GM23248 (cell line): ENCODE measurements at regions not wholly inside any gene's neighbourhood (a gene's known extent, or its start where the extent isn't known, plus 50 kb on each side); places are given as distances from the start of the nearest gene placed in this dataset.

Experiments used
- DNase-seq: peaks from one replicate; pipeline ENCODE4 v3.0.0-alpha.2; 2015
- H2AFZ ChIP-seq: fragments of 200-600 bp; sonication (generic); 2 replicates; pipeline ENCODE4 v1.6.1; 2016; ENCODE audit warnings: antibody characterized with exemption
- H3F3A ChIP-seq: fragments of 200-600 bp; sonication (generic); 2 replicates; pipeline ENCODE4 v1.6.1; 2016; ENCODE audit warnings: mild to moderate bottlenecking, antibody characterized with exemption, mixed run types; ENCODE audit not compliant: insufficient read depth
- H3K27ac ChIP-seq: fragments of 200-600 bp; sonication (generic); 2 replicates; pipeline ENCODE4 v1.5.1; 2016; ENCODE audit warnings: mild to moderate bottlenecking
- H3K27me3 ChIP-seq: fragments of 200-600 bp; sonication (generic); replicated peaks from 2 replicates; pipeline ENCODE4 v1.6.1; 2016; ENCODE audit warnings: mild to moderate bottlenecking; ENCODE audit not compliant: insufficient read depth
- H3K36me3 ChIP-seq: fragments of 200-600 bp; sonication (generic); 2 replicates; pipeline ENCODE4 v1.6.1; 2016; ENCODE audit warnings: low read depth, mild to moderate bottlenecking
- H3K4me1 ChIP-seq: fragments of 200-600 bp; sonication (generic); 2 replicates; pipeline ENCODE4 v1.6.1; 2016; ENCODE audit warnings: mild to moderate bottlenecking; ENCODE audit not compliant: insufficient read depth
- H3K4me2 ChIP-seq: fragments of 200-600 bp; sonication (generic); one replicate; pipeline ENCODE4 v1.6.1; 2016; ENCODE audit warnings: mild to moderate bottlenecking; ENCODE audit not compliant: unreplicated experiment
- H3K4me3 ChIP-seq: fragments of 200-600 bp; sonication (generic); 2 replicates; pipeline ENCODE4 v1.5.1; 2016; ENCODE audit warnings: mild to moderate bottlenecking
- H3K79me2 ChIP-seq: fragments of 200-600 bp; sonication (generic); 2 replicates; pipeline ENCODE4 v1.6.1; 2016; ENCODE audit warnings: mild to moderate bottlenecking; ENCODE audit not compliant: insufficient read depth
- H3K9ac ChIP-seq: fragments of 200-600 bp; sonication (generic); 2 replicates; pipeline ENCODE4 v1.6.1; 2016; ENCODE audit warnings: mild to moderate bottlenecking
- H3K9me2 ChIP-seq: fragments of 200-600 bp; sonication (generic); 2 replicates; pipeline ENCODE4 v1.6.1; 2016; ENCODE audit warnings: mixed run types, mild to moderate bottlenecking, moderate library complexity; ENCODE audit not compliant: insufficient read depth
- H3K9me3 ChIP-seq: fragments of 200-600 bp; sonication (generic); one replicate; pipeline ENCODE4 v1.6.1; 2017; ENCODE audit warnings: low read depth
- H4K20me1 ChIP-seq: fragments of 200-600 bp; sonication (generic); 2 replicates; pipeline ENCODE4 v1.6.0; 2016; ENCODE audit not compliant: insufficient read depth
- EZH2 ChIP-seq: fragments of 200-600 bp; sonication (generic); IDR thresholded peaks from 2 replicates; pipeline ENCODE4 v1.6.1; 2018; ENCODE audit warnings: antibody characterized with exemption, mild to moderate bottlenecking; ENCODE audit not compliant: insufficient read depth, poor library complexity, severe bottlenecking
- EZH2phosphoT487 ChIP-seq: fragments of 200-600 bp; sonication (generic); IDR thresholded peaks from 2 replicates; pipeline ENCODE4 v1.6.1; 2018; ENCODE audit warnings: antibody characterized with exemption, moderate library complexity, mild to moderate bottlenecking, low read depth; ENCODE audit not compliant: insufficient read depth
- WGBS, 2 experiments: methylation state at CpG; one replicate each; pipeline ENCODE4 v1.1.6; 2015 to 2017; ENCODE audit warnings: low lambda C conversion rate in 2 of 2, low coverage in 1 of 2; ENCODE audit errors: missing lambda C conversion rate in 2 of 2; 5-methylcytosine and 5-hydroxymethylcytosine counted together
- in situ Hi-C: fragments of 300-500 bp; cut with MboI; formaldehyde crosslinking; loops from 2 replicates; pipeline ENCODE4 v1.15.0; 2020

GRCh38 chr10:78537018-78537417 is 503.4 kb downstream of the RPS24 start:
- no peak for DNase-seq
- Histone ChIP-seq H3K4me2 (no peak overlapping the region), H3K9ac (no peak overlapping the region), H3K79me2 (no peaks in the 10 kb centered on the region), H3K9me2 (no peaks in the 10 kb centered on the region), H3K27ac (no peak overlapping the region), H3K27me3 (no peaks in the 10 kb centered on the region), H3K36me3 (no peaks in the 10 kb centered on the region), H3F3A (no peaks in the 10 kb centered on the region), H3K4me3 (no peak overlapping the region), H2AFZ (no peak overlapping the region), H4K20me1 (no peaks in the 10 kb centered on the region), H3K9me3 (no peaks in the 10 kb centered on the region), H3K4me1 (no peaks in the 10 kb centered on the region)
- no peak for TF ChIP-seq EZH2
- 89 to 90% methylated on average over 5 of the region's 5 CpGs for WGBS, 2 experiments
- in situ Hi-C loops, result no loop called here

GRCh38 chr10:78539247-78539766 is 505.6 kb downstream of the RPS24 start:
- Histone ChIP-seq H3K27ac (no peak overlapping the region), H4K20me1 (no peaks in the 10 kb centered on the region), H3K9ac (no peak overlapping the region), H3K4me1 (peaks cover 16% of the 10 kb centered on the region), H3K9me3 (no peaks in the 10 kb centered on the region), H3F3A (peaks cover 10% of the 10 kb centered on the region; the same call in 1 of the 2 replicates), H3K9me2 (no peaks in the 10 kb centered on the region), H3K4me3 (no peak overlapping the region), H2AFZ (no peak overlapping the region), H3K27me3 (no peaks in the 10 kb centered on the region), H3K36me3 (no peaks in the 10 kb centered on the region), H3K79me2 (no peaks in the 10 kb centered on the region), H3K4me2 (no peak overlapping the region)
- WGBS, 2 experiments, result 64 to 67% methylated on average over 7 of the region's 7 CpGs
- TF ChIP-seq EZH2 (no peak), EZH2phosphoT487 (no peak)
- in situ Hi-C loops, result no loop called here
- DNase-seq, result no peak

- WGBS, 2 experiments, result 81 to 88% methylated on average over 2 of the region's 2 CpGs
- Histone ChIP-seq H3K36me3 (no peaks in the 10 kb centered on the region), H3K9ac (no peak overlapping the region), H3K9me3 (no peaks in the 10 kb centered on the region), H3F3A (peaks cover 10% of the 10 kb centered on the region; the same call in 1 of the 2 replicates), H3K79me2 (no peaks in the 10 kb centered on the region), H2AFZ (no peak overlapping the region), H3K9me2 (no peaks in the 10 kb centered on the region), H3K4me1 (peaks cover 18% of the 10 kb centered on the region), H4K20me1 (no peaks in the 10 kb centered on the region), H3K4me2 (no peak overlapping the region), H3K4me3 (no peak overlapping the region), H3K27ac (no peak overlapping the region), H3K27me3 (no peaks in the 10 kb centered on the region)
- in situ Hi-C loops, result no loop called here
- peak; percentile 54 for DNase-seq
- TF ChIP-seq EZH2 (no peak), EZH2phosphoT487 (no peak)
Observed at GRCh38 chr10:78540355-78541076, 506.9 kb downstream of the RPS24 start.

DNA sequence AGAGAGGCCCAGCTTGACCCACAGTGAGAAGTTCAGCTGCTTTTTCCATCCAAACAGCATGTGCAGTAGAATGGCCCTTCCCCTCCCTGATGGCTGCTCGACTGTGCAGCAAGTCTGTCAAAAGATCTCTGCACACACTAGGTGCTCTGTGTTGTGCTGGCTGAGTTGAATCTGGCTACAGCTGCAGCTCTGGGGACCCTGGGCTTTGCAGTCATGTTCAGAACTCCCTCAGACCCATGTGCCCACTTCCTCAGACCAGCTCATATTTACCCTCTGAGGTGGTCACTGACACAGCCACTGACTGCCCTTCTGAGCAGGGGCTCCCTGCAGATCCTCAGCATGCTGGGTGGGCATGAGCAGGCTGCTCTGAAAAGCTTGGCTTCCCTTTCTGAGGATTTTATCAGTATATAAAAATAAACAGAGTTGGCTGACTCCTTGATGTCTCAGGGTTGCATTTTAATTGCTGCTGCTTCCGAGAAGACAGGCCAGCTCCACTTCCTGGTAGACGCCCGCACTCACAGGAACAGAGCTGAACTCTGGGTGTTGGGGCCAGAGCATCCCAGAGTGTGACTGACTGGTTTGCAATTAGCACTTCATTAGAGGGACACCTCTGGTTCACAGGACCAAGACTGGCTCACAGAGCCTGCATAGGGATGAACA is 507.9 kb downstream of the RPS24 start:
- Histone ChIP-seq H3K4me2 (no peak overlapping the region), H3K9ac (no peak overlapping the region)

More for the DNA sequence above, 507.9 kb downstream of the RPS24 start:
- Histone ChIP-seq H3K9me2 (no peaks in the 10 kb centered on the region), H4K20me1 (no peaks in the 10 kb centered on the region), H3F3A (peaks cover 10% of the 10 kb centered on the region; the same call in 1 of the 2 replicates), H3K27me3 (no peaks in the 10 kb centered on the region), H3K4me3 (no peak overlapping the region), H3K79me2 (no peaks in the 10 kb centered on the region), H2AFZ (0 out of 2 replicates have a peak overlapping the region, but pooled peaks have one; percentile 12), H3K27ac (no peak overlapping the region), H3K9me3 (no peaks in the 10 kb centered on the region), H3K36me3 (no peaks in the 10 kb centered on the region), H3K4me1 (peaks cover 18% of the 10 kb centered on the region)
- TF ChIP-seq EZH2phosphoT487 (no peak), EZH2 (no peak)
- peak; percentile 45 for DNase-seq
- WGBS, 2 experiments, result 53 to 56% methylated on average over 4 of the region's 4 CpGs
- in situ Hi-C loops, result no loop called here
